G401 (cell line): ENCODE measurements at regions not wholly inside any gene's neighbourhood (a gene's known extent, or its start where the extent isn't known, plus 50 kb on each side); places are given as distances from the start of the nearest gene placed in this dataset.
A peak's percentile ranks its signal among the peaks of the same experiment; 100 is the strongest.

ENCODE experiments used
- DNase-seq: peaks from one replicate; pipeline ENCODE4 v3.0.0-alpha.2; 2015; ENCODE audit warnings: low spot score
- in situ Hi-C: cut with HindIII; loops from 2 replicates; pipeline ENCODE4 v1.10.0; 2016; ENCODE audit warnings: low sequenced_read_pairs, mixed read lengths

DNA sequence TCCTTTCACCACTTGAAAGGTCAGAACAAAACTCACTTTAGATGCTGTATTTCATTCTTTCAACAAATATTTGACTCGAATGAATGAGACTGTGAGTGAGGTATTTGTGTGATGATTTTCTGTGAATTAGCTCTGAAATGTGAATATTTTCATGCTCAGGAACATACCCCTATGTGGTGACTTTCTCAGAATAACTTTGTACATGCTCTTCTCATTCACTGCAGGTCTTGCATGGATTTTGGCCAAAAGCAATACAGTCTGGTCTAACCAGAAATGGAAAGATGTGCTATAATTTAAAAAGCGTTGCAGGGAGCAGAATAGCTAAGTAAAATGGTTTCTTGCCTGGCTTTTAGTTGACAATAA is 75.5 kb downstream of the MYCN start:
- in situ Hi-C loops, result no loop called here
- no peak for DNase-seq

DNA sequence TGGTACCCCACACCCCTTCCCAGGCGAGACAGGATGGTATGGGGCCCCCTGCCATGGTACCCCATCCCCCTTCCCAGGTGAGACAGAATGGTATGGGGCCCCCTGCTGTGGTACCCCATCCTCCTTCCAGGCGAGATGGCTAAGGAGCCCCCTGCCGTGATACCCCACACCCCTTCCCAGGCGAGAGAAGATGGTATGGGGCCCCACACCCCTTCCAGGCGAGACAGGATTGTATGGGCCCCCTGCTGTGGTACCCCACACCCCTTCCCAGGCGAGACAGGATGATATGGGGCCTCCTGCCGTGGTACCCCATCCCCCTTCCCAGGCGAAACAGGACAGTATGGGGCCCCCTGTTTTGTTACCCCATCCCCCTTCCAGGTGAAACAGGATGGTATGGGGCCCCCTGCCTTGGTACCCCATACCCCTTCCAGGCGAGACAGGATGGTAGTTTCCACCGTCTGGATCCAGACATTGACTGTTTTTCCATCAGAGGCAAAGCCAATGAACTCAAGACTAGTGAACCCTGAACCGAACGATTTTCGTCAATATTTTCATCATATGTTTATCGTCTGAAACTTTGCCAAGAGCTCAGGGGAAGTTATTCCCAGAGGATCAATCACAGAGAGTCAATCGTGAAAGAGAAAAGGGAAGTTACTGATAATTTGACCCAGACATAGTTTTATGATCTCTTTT is 75.0 kb downstream of the MYCN start:
- no peak for DNase-seq
- in situ Hi-C loops, result no loop called here

GRCh38 chr2:16014802-16015201 is 74.5 kb downstream of the MYCN start:
- in situ Hi-C loops, result no loop called here
- no peak for DNase-seq

- no peak for DNase-seq
- in situ Hi-C loops, result no loop called here
Observed at GRCh38 chr2:16014041-16014787, 73.9 kb downstream of the MYCN start.

DNA sequence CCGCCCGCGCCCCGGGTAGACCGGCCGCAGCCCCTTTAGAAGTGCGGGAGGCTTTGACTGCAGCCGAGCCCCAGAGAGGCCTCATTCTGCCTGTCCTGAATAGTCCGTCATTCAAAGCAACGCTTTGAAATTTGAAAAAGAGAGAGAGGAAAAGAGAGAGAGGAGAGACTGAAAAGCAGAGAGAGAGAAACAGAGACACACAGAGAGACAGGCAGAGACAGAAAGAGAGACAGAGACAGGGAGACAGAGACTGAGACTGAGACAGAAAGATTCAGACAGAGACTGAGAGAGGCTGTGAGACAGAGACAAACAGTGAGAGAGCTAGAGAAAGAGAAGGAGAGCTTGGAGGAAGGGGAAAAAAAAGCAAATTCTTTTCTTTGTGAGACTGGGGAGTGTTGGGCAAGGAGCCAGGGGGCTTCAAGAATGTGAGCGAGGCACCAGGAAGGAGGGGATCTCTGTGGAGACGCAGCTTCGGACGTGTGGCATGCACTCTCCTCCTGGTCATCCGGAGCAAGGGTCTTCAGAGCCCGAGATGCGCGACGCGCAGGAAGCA is 73.1 kb downstream of the MYCN start:
- DNase-seq, result no peak
- in situ Hi-C loops, result no loop called here

DNA sequence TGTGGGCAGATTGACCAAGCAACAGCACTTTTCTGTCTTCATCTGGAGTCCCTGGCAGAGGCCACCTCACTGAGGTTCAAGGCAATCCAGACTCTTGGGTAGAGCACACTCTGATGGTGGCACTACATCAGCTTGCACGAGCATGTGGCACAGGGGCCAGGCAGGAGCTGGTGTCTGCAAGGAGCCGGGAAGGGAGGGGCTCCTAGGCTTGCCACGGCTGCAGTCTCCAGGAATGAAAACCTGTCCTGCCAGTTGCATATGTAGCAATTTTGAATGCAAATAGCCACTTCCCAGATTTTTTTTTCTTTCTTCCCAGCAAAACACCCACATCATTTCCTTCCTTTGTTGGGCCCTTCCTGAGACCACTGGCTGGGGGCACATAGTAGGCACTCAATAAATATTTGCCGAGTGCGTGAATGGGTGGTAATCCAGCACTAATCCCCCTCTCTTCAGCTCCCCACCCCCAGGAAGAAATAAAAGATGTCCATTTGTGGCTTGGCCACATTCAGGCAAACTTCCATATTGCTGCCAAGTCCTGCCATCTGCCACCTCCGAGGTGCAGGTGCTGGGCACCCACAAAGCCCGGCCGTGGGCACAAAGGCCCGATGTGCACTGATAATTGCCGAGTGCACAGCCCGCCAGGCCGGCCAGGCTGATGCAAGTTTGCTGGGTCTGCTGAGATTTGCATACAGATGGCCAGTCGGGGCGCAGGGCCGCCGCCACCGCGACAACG is 72.4 kb downstream of the MYCN start:
- in situ Hi-C loops, result no loop called here

DNA sequence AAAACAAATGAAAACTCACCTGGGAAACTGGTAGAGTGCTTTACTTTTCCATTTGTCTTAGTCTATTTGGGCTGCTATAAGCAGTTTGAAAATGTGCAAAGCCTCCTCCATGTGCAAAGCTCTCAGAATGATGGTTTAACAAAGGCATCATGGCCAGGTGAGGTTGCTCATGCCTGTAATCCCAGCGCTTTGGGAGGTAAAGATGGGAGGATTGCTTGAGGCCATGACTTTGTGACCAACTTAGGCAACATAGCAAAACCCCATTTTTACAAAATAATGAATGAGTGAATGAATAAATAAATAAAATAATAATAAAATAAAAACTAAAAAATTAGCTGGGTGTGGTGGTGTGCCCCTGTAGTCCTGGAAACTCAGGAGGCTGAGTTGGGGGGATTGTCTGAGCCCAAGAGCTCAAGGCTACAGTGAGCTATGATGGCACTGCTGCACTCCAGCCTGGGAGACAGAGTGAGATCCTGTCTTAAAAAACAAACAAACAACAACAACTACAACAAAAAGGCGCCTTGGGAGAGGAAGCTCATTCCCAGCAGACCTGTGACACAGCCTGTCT is 71.8 kb downstream of the MYCN start:
- in situ Hi-C loops, result no loop called here
- DNase-seq, result no peak

More for the DNA sequence above, 72.4 kb downstream of the MYCN start:
- DNase-seq, result peak; percentile 78

GRCh38 chr2:16011621-16011960 is 71.2 kb downstream of the MYCN start:
- in situ Hi-C loops, result no loop called here
- DNase-seq, result no peak

GRCh38 chr2:16010951-16011620 is 70.7 kb downstream of the MYCN start:
- in situ Hi-C loops, result no loop called here
- DNase-seq, result no peak

DNA sequence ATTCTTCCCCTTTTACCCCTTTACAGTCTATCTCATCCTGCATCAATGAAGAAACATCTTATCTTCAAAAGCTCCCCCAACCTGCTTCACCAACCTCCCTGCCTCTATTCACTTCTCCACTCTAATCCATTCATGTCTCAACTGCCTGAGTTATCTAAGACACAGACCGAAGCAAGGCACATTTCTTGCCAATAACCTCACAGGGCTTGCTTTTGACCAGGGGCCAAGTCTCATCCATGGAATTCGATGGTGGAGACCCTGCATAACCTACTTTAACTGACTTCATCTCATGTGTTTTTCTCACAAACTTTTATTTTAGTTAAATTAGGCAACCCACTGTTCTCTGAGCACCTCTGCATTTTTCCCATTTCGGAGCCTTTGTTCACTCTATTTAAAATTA is 69.7 kb downstream of the MYCN start:
- in situ Hi-C loops, result no loop called here

DNA sequence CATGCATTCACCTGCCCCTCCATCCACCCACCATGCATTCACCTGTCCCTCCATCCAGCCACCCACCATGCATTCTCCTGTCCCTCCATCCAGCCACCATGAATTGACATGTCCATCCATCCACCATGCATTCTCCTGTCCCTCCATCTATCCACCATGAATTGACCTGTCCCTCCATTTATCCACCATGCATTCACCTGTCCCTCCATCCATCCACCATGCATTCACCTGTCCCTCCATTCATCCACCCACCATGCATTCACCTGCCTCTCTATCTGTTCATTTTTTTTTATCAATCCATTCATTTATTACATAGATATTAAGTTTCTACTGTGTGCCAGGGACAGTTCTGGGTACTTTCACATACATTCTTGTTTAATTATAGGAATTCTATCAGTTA is 69.2 kb downstream of the MYCN start:
- DNase-seq, result no peak
- in situ Hi-C loops, result no loop called here

More for the DNA sequence above, 69.7 kb downstream of the MYCN start:
- DNase-seq, result no peak

- in situ Hi-C loops, result no loop called here
- DNase-seq, result no peak
Observed at GRCh38 chr2:16008856-16009255, 68.5 kb downstream of the MYCN start.

GRCh38 chr2:16008331-16008850 is 68.0 kb downstream of the MYCN start:
- no peak for DNase-seq
- in situ Hi-C loops, result no loop called here

- in situ Hi-C loops, result no loop called here
- no peak for DNase-seq
Observed at GRCh38 chr2:16007167-16007934, 67.0 kb downstream of the MYCN start.

GRCh38 chr2:16006537-16007166 is 66.3 kb downstream of the MYCN start:
- in situ Hi-C loops, result no loop called here
- DNase-seq, result no peak

GRCh38 chr2:16005816-16006536 is 65.6 kb downstream of the MYCN start:
- in situ Hi-C loops, result no loop called here
- no peak for DNase-seq

DNA sequence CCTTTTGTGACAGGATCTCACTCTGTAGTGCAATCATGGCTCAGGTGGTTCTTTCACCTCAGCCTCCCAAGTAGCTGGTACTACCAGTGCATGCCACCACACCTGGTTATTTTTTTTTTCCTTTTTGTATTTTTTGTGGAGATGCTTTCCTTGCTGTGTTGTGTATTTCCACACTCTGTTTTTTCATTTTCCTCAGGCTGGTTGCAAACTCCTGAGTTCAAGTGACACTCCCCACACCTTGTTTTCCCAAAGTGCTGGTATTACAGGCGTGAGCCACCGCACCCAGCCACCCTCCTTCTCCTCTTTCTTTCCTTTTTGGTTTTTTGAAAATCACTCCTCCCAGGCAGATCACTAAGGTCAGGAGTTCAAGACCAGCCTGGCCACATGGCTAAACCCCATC is 65.0 kb downstream of the MYCN start:
- no peak for DNase-seq
- in situ Hi-C loops, result no loop called here
